ENCODE measurements at regions not wholly inside any gene's neighbourhood (a gene's known extent, or its start where the extent isn't known, plus 50 kb on each side); places are given as distances from the start of the nearest gene placed in this dataset.

GRCh38 chr3:87121856-87122255, 105.3 kb upstream of the CHMP2B start:
- no peak for TF ChIP-seq CTCF (IDR thresholded peaks at IDR 0.05; ENCODE audit: control extremely low read depth in 1 of 3, insufficient read depth in 1 of 3, low read depth in 1 of 3, low read length in 3 of 3)
- TF ChIP-seq CHD2 (IDR thresholded peaks at IDR 0.05; ENCODE audit: low read length), result no peak
- no peak for TF ChIP-seq MAX (IDR thresholded peaks at IDR 0.05)
- no peak for TF ChIP-seq EP300 (IDR thresholded peaks at IDR 0.05; ENCODE audit: borderline replicate concordance in 1 of 2, low read depth in 2 of 2, low read length in 2 of 2)
- TF ChIP-seq KDM5A (IDR thresholded peaks at IDR 0.05; ENCODE audit: low read length), result no peak

Data from H1 (cell line).